Stimulated activated effector memory CD8-positive, alpha-beta T cell treated with anti-CD3 and anti-CD28 coated beads, Interleukin-12 subunit alpha, Interleukin-12 subunit beta, amount 100 ng/mL, for 72 hours (primary cell): ENCODE measurements at regions not wholly inside any gene's neighbourhood (a gene's known extent, or its start where the extent isn't known, plus 50 kb on each side); places are given as distances from the start of the nearest gene placed in this dataset.
"Not testable (repeated sequence)": the region's sequence is repeated elsewhere in the genome, so short reads cannot be mapped to it uniquely, and the experiment has no call there.

Source experiments
- ATAC-seq: fragments of 150-1000 bp; cut with Tn5 transposase; 2 replicates; pipeline ENCODE4 v1.10.0; 2021
- DNase-seq, 2 donors: peaks; one replicate each; pipeline ENCODE4 v3.0.0; 2021 to 2022; ENCODE audit warnings: low spot score in 2 of 2
- H3K27ac Mint-ChIP-seq: one replicate; pipeline ENCODE4 v1.8.0; 2022; ENCODE audit warnings: mild to moderate bottlenecking, mixed read lengths
- H3K36me3 Mint-ChIP-seq: one replicate; pipeline ENCODE4 v1.8.0; 2022; ENCODE audit warnings: mild to moderate bottlenecking, mixed read lengths
- H3K4me1 Mint-ChIP-seq: one replicate; pipeline ENCODE4 v1.8.0; 2022; ENCODE audit warnings: mixed read lengths
- H3K4me3 Mint-ChIP-seq: one replicate; pipeline ENCODE4 v1.8.0; 2022; ENCODE audit warnings: mild to moderate bottlenecking, mixed read lengths
- H3K9me3 Mint-ChIP-seq: one replicate; pipeline ENCODE4 v1.8.0; 2022; ENCODE audit warnings: mixed read lengths

DNA sequence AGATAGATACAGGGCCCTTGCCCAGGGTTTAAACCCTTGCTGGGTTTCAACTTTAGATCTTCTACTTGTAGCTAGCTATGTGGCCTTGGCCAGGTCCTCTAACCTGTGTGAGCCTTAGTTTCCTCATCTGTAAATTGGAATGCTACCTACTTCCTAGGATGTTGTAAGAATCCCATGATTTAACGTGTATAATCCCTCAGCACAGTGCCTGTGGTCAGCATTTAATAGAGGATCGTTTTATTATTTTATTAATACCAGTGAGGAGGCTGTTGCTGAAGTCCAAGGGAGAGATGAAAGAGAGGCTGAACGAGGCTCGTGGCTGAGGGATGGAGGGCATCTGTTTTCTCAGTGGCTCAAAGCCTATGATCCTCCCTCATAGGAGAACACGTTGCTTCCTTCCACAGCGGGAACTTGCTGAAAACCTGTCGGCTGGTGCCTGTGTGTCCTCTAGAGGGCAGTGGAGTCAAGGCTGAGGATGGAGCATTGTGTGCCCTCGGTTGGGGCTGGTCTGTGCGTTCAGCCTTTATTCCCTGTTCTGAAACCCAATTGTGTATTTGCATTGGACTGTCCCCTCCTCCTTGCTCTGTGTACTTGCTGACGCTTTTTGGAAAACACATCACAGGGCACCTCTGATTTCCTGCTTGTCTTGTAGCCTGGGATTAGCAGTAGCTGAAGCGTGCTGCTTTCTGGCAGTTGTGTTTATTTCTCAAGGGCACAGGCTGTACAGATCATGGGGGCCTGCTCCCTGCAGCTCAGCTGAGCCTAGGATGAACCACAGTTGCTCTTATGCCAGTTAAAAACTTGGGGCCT, 104.3 kb downstream of the PROP1 start:
- not testable (repeated sequence) for H3K9me3 Mint-ChIP-seq, H3K36me3 Mint-ChIP-seq, H3K27ac Mint-ChIP-seq, H3K4me1 Mint-ChIP-seq, H3K4me3 Mint-ChIP-seq, DNase-seq
- ATAC-seq = peak; percentile 87

DNA sequence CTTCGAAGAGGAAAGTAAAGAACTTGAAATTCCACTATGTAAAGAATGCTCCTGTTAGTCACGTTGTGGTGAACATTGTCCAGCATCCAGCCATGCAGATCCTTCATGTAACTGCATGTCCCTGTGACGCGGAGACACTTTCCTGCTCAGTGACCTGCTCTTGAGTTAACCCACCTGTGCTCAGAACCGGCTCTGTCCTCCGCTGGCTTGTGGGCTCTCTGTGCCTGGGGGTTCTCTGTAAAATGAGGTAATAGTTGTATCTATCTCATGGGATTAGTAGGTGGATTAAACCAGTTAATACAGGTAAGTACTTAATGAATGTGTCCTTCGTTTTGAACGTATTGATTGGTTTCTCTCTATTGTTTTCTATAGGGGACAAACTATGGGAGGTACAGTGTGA, 100.6 kb upstream of the FAM153A start:
- H3K4me1 Mint-ChIP-seq, H3K4me3 Mint-ChIP-seq, ATAC-seq, H3K9me3 Mint-ChIP-seq, H3K27ac Mint-ChIP-seq, DNase-seq: not testable (repeated sequence)
- peaks cover 19% of the 10 kb centered on the region for H3K36me3 Mint-ChIP-seq

DNA sequence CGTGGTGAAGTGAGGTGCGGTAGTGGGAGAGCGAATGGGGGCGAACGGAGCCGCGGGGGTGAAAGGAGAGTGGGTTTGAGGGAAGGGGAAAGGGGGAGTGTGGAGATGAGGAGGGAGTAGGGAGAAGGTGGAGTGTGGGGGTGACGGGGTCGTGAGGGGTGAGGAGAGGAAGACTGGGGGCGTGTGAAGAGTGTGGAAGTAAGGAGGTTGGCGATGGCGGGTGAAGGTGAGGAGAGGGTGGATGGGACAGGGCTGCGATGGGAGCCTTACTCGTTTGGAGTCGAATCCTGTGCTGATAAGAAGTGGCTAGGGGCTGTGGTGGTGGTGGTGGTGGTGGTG, 93.2 kb upstream of the FAM153A start:
- H3K4me3 Mint-ChIP-seq = peak overlapping the region; percentile 70
- not testable (repeated sequence) for H3K4me1 Mint-ChIP-seq, H3K36me3 Mint-ChIP-seq, H3K9me3 Mint-ChIP-seq, H3K27ac Mint-ChIP-seq, DNase-seq
- ATAC-seq = peak; percentile 49

DNA sequence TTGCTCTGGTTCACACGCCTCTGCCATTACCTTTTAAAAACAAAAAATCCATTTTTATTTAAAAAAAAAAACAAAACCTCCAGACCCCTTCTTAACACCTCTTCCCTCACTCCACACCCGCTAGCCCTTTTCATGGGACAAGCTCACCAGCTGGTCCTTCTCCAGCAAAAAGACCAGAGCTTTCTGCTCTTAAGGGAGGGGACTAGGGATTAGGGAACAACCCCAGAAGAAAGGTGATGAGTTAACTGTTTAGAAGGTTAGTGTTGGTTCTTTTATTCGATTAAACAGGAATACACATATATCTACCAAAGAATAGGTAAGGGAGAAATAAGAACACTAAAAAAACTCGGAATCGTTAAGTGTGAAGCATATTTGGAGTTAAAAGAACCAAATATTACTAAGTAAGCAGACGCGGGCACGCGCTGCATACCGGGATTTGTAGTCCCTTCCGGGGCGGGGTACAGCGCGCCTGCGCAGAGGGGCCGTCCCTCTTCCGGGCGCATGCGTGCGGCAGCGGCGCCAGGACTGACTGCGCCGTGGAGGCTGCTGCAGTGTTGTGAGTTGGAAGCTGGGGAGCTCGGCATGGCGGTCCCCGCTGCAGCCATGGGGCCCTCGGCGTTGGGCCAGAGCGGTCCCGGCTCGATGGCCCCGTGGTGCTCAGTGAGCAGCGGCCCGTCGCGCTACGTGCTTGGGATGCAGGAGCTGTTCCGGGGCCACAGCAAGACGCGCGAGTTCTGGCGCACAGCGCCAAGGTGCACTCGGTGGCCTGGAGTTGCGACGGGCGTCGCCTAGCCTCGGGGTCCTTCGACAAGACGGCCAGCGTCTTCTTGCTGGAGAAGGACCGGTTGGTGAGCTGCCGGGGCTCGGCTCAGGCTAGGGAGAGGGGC, 92.6 kb upstream of the FAM153A start:
- peak; percentile 95 for ATAC-seq
- peak overlapping the region; percentile 70 for H3K4me3 Mint-ChIP-seq
- not testable (repeated sequence) for H3K9me3 Mint-ChIP-seq, H3K36me3 Mint-ChIP-seq, H3K27ac Mint-ChIP-seq, DNase-seq, H3K4me1 Mint-ChIP-seq

DNA sequence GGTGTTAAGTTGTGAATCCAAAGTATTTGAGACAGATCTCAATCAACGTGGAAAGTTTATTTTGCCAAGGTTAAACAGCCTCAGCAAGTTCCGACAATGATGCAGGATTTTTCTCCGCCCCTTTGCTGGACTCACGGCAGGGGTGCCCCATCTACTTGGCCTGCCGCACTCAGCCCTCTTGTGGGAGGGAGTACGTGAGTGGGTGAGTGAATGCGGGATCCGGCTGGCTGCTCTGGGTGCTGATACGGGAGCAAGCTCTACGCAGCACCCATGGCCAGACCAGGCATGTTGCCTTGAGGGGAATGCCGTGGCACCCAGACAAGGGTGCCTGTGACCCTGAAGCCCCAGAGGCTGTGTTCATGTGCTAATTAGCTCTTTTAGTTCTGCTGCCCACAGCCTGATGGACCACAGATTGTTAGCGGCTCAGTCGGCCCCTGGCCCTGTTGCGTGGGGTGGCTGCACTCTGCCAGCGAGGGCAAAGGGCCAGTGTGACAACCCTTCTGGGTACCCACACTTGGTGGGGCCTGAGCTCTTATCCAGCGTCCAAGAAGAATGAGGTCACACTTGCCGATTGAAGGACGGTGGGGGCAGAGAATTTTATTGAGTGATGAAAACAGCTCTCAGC, 81.2 kb upstream of the FAM153A start:
- not testable (repeated sequence) for H3K4me1 Mint-ChIP-seq, DNase-seq

DNA sequence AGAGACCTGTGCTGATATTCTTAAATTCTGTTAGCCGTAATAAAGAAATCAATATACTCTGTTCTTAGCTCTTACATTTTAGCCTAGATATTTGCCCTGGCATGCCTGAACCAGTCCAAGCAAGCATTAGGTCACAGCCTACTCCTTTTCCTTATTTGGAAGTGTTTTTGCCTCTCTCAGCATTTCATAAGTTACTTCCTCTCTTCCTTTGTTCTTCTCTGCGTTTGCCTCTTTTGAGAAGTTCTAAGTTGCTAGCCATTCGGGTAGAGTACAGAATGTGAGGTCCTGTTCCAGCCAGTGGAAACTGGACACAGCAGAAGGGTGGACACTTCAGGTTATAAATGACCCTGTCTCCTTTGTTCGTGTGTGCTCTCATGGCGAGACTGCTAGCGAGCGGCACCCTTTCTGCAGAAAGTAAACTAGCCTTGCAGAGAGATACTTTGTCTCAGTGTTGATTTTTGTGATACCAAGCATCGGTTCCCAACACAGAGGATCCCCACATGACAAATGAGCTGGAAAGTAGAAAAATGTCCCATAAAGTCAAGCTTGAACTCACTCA, 75.0 kb upstream of the FAM153A start:
- DNase-seq, ATAC-seq, H3K36me3 Mint-ChIP-seq, H3K4me1 Mint-ChIP-seq, H3K4me3 Mint-ChIP-seq, H3K9me3 Mint-ChIP-seq, H3K27ac Mint-ChIP-seq: not testable (repeated sequence)

More for the DNA sequence above, 81.2 kb upstream of the FAM153A start:
- H3K9me3 Mint-ChIP-seq, H3K27ac Mint-ChIP-seq, H3K36me3 Mint-ChIP-seq, ATAC-seq, H3K4me3 Mint-ChIP-seq: not testable (repeated sequence)

DNA sequence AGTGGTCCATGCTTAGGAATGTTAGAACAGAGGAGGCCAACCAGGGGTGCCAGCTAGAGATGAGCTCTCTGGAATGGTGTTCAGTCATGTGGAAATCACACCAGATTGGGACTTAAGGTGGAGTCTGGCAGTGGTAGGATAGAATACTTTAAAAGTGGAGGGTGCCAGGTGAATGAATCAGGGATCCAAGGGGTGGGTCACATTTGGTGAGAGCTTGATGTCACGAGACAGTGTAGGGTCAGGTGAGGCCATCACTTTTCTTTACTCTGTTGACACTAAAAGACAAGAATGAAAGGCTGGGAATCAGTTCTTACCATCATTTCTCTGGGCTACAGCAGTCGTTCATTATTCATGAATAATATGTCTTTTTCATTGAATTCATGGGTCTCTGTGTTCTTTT, 73.8 kb upstream of the FAM153A start:
- H3K4me1 Mint-ChIP-seq, H3K36me3 Mint-ChIP-seq, H3K4me3 Mint-ChIP-seq, ATAC-seq, DNase-seq, H3K27ac Mint-ChIP-seq, H3K9me3 Mint-ChIP-seq: not testable (repeated sequence)

DNA sequence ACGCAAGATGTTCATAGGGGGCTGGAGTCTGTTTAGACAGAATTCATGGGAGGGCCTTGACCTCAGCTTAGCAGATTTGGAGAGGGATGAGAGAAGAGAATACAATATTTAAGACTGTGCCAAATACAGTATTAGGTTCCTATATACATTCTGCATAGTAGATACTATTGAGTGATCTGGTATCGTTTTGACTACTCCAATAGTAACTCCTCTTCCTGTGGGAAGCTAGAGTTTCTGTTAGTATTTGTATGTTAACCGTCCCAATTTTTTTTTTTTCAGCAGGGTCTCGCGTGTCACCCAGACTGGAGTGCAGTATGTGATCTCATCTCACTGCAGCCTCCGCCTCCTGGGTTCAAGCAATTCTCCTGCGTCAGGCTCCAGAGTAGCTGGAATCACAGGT, 65.2 kb upstream of the FAM153A start:
- H3K27ac Mint-ChIP-seq, H3K9me3 Mint-ChIP-seq, DNase-seq, H3K4me3 Mint-ChIP-seq, H3K4me1 Mint-ChIP-seq, H3K36me3 Mint-ChIP-seq: not testable (repeated sequence)
- peak; percentile 72 for ATAC-seq

DNA sequence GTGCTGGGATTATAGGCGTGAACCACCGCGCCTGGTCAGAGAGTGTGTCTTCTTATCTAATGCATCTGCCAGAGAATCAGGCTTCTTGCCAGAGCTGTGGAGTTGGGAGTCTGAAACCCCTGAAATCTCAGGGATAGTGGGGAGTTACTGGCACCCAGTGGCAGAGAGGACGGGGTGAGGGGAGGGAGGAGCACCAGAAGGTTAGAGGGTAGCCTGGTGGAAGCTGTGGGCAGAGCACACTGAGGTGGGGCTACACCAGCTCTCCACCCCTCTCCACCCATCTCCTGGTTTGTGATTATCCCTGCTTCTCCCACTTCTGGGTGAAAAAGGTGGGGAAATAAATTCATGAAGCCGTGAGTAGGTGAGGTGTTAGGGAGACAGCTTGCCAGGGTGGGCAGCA, 63.9 kb upstream of the FAM153A start:
- not testable (repeated sequence) for DNase-seq, H3K27ac Mint-ChIP-seq, H3K4me1 Mint-ChIP-seq, ATAC-seq, H3K4me3 Mint-ChIP-seq, H3K9me3 Mint-ChIP-seq, H3K36me3 Mint-ChIP-seq

DNA sequence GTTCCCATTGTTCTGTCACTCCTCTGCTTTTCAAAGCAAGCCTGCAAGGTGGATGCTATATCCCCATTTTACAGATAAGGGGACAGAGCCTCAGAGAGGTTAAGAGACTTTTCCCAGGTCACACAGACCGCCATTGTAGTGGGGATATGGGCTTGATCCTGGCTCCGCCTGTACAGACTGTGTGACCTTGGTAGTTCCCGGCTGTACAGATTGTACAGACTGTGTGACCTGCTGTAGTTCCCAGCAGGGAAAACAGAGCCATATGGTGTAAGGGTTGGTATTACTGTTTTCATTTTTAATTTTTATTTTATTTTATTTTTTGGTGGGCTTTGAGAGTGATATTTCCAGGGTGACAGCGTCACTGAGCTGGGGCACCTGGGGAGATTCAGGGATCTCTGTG, 63.2 kb upstream of the FAM153A start:
- not testable (repeated sequence) for H3K9me3 Mint-ChIP-seq

DNA sequence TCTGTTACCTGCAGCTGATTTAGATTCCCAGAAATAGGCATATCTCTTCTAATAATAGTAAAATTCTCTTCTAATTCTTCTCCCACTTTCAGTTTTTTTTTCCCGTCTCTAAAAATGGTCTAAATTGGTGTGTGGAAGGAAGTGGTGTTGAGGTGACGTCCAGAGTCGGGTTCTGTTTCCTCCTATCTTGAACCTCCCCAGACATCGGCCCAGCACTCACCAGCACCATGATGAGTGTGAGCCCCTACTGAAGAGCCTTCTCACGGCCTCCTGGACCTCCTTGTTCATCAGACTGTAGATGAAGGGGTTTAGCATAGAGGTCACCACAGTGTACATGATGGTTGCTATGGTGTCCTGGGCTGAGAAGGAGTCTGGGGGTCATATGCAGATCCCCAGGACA, 53.5 kb upstream of the FAM153A start:
- H3K4me3 Mint-ChIP-seq = not testable (repeated sequence)

More for the DNA sequence above, 63.2 kb upstream of the FAM153A start:
- DNase-seq, ATAC-seq, H3K27ac Mint-ChIP-seq, H3K4me1 Mint-ChIP-seq, H3K4me3 Mint-ChIP-seq, H3K36me3 Mint-ChIP-seq: not testable (repeated sequence)

More for the DNA sequence above, 53.5 kb upstream of the FAM153A start:
- not testable (repeated sequence) for DNase-seq, H3K27ac Mint-ChIP-seq, H3K9me3 Mint-ChIP-seq, H3K36me3 Mint-ChIP-seq
- ATAC-seq = peak; percentile 62
- H3K4me1 Mint-ChIP-seq = peaks cover 13% of the 10 kb centered on the region
